Erythroblast (primary cell): ENCODE measurements at regions not wholly inside any gene's neighbourhood (a gene's known extent, or its start where the extent isn't known, plus 50 kb on each side); places are given as distances from the start of the nearest gene placed in this dataset.
"Not testable (repeated sequence)": the region's sequence is repeated elsewhere in the genome, so short reads cannot be mapped to it uniquely, and the experiment has no call there.

ENCODE experiments used
- DNase-seq, 2 experiments: peaks; one replicate each; lab custom pipeline; 2025; lab: John Stamatoyannopoulos, UW
- GATA1 ChIP-seq: IDR thresholded peaks from 2 replicates; pipeline ENCODE4 v1.6.1; 2011; ENCODE audit warnings: low read depth, mild to moderate bottlenecking, control low read depth, low read length, moderate library complexity
- POLR2A ChIP-seq: IDR thresholded peaks from 2 replicates; pipeline ENCODE4 v1.6.1; 2011; ENCODE audit warnings: mild to moderate bottlenecking, low read length

GRCh38 chr2:136284226-136285119, 166.5 kb upstream of the CXCR4 start:
- TF ChIP-seq POLR2A (no peak), GATA1 (no peak)
- DNase-seq, result no peak

GRCh38 chr2:136282251-136282650, 164.3 kb upstream of the CXCR4 start:
- DNase-seq, result no peak
- no peak for TF ChIP-seq GATA1
- no peak for TF ChIP-seq POLR2A

- TF ChIP-seq GATA1 (no peak), POLR2A (no peak)
- no peak for DNase-seq
Measured at GRCh38 chr2:136281281-136282114, 163.5 kb upstream of the CXCR4 start.

- not testable (repeated sequence) for DNase-seq
Measured at GRCh38 chr2:136266346-136266745, 148.4 kb upstream of the CXCR4 start.

GRCh38 chr2:136259551-136259950, 141.6 kb upstream of the CXCR4 start:
- no peak for TF ChIP-seq GATA1
- TF ChIP-seq POLR2A, result no peak
- no peak for DNase-seq

GRCh38 chr2:136257893-136258292, 139.9 kb upstream of the CXCR4 start:
- TF ChIP-seq GATA1, result no peak
- TF ChIP-seq POLR2A, result no peak

GRCh38 chr2:136255648-136256461, 137.9 kb upstream of the CXCR4 start:
- no peak for DNase-seq
- TF ChIP-seq POLR2A (no peak), GATA1 (no peak)

More at GRCh38 chr2:136257893-136258292, 139.9 kb upstream of the CXCR4 start:
- no peak for DNase-seq

GRCh38 chr2:136255127-136255526, 137.2 kb upstream of the CXCR4 start:
- DNase-seq, result no peak
- TF ChIP-seq GATA1 (no peak), POLR2A (no peak)

GRCh38 chr2:136254681-136255080, 136.7 kb upstream of the CXCR4 start:
- DNase-seq, result no peak
- TF ChIP-seq GATA1 (no peak), POLR2A (no peak)

- no peak for DNase-seq
- TF ChIP-seq POLR2A, result no peak
Measured at GRCh38 chr2:136253288-136254004, 135.5 kb upstream of the CXCR4 start.

GRCh38 chr2:136251885-136252585, 134.1 kb upstream of the CXCR4 start:
- no peak for TF ChIP-seq POLR2A
- no peak for TF ChIP-seq GATA1
- no peak for DNase-seq

GRCh38 chr2:136251197-136251884, 133.4 kb upstream of the CXCR4 start:
- TF ChIP-seq GATA1 (no peak), POLR2A (no peak)

More at GRCh38 chr2:136251197-136251884, 133.4 kb upstream of the CXCR4 start:
- DNase-seq, result no peak
